ENCODE measurements at regions not wholly inside any gene's neighbourhood (a gene's known extent, or its start where the extent isn't known, plus 50 kb on each side); places are given as distances from the start of the nearest gene placed in this dataset.

DNA sequence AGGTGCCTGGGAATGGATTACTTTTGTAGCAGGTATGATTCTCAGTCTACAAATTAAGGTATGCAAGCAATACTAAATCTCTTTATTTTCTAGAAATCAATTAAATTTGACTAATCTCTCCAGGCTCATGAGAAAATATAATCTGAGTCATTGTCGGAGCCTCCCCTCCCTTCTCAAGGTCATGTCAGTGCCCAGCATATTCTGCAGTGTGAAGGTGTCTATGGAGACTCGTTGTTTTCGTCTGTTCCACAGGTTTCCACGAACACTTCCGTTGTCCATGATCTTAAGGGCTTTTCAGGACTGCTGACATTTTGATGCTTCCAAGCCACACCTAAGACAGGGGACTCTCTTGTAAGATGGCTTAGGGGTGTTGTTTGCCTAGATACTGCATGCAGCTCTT, 56.6 kb upstream of the SCOC start:
- DNase-seq: no peak

DNA sequence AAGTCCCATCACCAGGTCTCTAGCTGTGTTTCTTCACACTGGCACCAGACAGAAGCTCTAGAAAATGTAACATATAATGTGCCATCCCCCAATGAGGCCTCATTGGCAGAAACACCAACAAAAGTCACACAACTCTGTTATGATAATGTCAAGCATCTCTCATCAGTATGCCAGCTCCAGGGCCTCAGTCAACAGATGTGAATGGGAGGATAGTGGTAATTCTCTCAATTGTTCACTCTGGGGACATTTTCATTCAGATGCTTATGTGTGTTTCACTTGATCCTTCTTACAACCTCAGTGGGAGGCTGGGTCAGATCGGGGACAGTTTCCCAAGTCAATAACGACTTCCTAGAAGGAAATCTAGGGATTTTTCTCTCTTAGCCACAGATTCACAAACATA, 57.5 kb upstream of the SCOC start:
- DNase-seq: no peak

DNA sequence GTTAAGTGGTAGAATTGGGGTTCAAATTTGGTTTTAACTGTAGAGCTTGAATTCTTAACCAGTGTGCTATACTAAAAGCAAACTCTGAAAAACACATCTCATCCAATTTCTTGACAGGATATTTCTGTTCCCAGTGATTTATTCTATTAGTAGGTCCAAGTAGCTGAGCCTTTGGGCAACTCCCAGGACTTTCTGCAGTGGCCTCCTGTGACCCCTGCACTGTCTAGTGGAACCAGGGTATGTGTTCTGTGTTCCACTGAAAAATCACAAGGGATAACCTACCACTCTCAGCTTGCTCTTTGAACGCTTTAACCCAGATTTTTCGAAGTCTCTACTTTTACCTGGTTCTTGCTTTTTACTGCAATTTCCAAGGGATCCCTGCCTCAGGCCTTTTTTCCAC, 58.0 kb upstream of the SCOC start:
- no peak for DNase-seq

DNA sequence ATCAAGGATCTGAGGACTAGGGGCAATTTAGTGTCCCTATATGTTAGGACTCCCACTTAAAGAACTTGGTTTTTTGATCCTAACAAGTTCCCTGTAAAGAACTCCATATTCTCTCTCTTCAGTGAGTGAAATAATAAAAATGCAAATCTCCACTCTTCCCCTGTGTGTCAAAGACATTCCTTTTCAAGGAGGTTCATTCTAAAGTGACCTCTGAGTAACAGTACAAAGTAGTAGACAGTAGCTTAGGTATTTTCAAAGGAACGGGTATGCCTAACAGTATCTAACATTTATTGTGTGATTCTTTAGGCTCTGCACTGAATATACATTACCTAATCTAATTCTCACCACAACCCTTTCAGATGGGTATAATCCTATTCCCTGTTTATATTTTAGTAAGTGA, 58.4 kb upstream of the SCOC start:
- DNase-seq: no peak

DNA sequence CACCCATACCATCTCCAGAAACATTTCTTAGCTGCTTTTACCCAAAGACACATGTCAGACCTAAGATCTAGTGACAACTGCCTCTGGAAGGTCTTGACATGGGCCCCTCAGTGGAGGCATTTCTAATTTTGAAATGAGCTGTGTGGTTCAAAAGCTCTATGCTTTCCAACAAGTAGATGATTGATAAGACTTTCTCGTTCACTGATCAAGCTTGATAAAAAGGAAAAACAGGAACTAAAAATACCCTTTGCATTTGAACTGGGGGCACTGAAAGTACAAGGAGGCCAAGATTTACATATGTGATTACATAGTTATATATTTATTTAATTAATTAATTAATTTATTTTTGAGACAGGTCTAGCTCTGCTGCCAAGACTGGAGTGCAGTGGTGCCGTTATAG, 61.3 kb upstream of the SCOC start:
- DNase-seq: no peak

DNA sequence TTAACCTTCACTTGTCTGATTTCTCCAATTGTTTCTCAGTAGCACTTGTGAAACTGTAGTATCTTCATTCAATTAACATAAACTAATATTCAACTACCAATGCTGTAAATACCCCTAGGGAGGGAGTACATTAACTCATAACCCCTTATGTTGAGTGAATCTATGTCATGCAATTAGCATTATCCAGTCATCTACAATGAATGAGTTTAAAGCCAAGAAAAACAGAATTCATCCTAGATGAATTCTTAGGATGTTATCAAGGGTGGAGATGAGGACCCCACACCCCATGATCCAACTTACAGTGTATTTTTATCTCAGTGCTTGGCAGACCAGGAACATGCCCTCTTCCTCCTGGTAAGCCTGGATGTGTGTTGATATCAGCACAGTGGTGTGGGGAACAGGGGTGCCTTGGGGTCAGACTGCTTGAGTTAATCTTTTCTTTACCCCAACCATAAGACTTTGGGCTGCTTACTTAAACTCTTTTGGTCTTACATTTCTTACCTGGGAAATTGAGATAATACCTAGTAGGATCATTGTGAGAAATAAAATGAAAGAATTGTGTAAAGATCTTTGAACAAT, 62.1 kb upstream of the SCOC start:
- no peak for DNase-seq

DNA sequence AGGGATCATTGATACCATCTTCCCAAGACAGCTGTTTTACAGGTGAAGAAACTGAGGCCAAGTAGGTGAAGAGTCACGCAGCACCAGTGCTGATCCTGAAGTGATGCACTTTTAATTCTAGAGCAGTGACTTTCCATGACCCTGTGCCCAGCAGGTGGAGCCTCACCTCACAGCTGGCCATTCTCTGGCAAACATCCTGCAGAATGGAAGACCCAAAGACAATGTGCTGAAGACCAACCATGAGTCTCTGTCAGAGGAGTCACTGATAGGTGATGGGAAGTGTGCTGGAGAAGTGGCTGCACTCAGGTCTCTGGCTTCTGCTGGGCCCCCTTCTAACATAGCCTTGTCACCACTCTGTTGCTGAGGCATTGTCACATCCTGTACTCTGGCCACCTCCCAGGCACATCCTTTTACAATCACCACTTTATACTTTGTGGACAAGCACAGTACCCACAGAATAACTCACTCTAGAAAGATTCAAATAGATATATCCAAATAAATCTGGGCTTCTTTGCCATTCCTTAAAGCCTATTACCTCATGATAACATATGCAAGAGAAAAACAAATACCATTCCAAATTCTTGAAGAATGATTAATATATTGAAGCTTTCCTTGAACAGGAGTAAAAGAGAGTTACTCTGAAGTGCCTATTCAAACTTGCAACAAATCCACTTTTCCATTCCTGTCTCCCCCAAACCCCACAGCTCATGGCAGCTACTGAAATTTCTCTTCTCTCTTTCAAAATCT, 64.1 kb upstream of the SCOC start:
- no peak for DNase-seq

DNA sequence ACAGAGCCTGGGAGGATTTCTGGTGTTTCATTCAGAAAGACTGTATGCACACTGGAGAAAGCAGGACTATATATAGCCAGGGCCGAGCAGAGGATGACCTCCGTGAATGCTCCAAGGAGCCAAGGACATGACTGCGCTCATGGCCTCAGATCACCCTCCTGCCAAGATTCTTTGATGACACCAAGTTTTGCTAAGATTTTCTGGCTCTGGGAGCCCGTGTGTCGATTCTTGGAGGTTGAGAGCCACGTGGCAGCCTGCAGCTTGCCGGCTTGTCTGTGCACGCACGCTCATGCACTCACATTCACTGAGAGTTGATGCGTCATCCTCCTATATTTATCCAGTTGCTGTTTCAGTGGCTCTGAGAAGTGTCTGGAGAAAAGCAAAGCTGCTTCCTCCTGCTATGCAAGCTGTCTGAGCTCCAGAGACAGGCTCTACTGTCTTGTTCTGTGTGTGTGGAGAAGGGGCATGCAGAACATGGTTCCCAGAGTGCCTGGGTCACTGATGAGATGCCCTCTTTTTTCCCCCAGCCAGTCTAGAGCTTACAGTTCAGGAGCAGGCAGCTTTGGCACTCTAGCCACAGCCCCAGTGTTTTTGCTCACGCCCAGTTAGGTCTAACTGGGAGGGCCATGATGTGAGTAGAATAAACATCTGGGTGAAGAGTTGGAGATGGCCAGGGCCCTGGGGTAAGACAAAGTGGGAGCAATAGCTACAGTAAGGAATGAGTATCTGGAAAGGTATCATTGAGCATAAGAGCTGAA, 64.9 kb upstream of the SCOC start:
- DNase-seq: no peak

DNA sequence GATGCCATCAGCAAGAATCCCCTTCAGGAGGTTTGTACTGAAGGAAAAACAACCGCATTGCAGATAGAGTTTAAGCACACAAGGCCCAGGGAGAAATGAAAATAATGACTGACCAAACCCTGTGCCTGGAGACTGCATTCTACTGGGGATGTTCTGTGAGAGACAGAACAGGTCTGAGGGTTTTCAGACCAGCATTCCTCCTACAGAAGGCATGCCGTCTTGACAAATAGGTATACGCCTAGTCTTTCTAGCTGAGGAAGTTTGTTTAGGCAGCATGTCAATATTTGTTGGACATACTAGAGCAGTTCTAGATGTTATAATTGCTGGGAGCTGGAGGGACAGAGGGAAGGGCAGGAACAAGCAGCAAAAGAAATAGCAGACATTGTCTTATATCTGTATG, 68.4 kb upstream of the SCOC start:
- DNase-seq: no peak

DNA sequence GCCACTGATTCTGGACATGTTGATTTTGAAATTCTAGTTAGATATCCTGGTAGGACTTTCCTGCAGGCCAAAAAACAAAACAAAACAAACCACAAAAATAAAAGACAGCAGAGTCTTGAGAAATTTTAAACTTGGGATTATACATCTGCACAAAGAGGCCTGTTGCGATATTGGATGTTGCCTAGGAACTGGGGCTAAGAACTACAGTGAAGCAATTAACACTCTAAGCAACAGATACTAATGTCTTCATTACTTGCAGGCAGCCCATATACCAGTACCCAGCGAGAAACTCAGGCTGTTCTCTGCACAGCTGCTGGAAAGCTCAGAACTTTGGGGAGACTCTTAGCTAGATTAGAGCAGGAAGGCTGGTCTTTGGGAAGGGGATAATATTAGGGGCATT, 69.1 kb upstream of the SCOC start:
- DNase-seq: no peak

DNA sequence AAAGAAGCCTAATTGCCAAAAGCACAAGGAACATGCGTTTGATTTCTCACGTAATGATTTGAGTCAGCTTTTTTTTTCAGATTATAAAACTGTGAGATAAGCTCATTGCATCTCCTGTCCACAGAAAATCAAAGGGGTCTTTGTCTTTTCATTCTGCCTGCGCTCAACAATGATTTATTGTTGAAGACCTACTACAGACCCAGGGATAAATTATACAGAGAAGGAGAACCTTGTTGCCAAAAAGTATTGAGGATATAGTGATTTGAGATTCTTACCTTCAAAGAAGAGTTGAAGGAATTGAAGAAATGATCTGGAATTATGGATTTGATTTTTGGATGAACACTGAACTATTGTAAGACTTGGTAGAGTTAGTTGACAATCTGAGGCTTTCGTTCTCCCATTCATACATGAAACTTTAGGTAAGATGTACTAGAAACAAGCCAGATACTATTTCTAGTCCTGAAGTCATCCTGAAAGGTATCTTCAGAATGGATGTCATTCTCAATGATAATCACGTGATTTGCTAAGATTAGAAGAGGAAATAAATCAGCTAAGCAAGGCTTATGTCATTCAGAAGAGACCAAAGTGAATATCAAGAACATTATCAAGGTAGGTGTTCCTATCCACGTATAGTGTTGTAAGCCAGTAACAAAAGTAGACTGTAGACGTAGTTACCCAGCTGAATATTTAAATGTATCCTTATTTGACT, 71.1 kb upstream of the SCOC start:
- no peak for DNase-seq

DNA sequence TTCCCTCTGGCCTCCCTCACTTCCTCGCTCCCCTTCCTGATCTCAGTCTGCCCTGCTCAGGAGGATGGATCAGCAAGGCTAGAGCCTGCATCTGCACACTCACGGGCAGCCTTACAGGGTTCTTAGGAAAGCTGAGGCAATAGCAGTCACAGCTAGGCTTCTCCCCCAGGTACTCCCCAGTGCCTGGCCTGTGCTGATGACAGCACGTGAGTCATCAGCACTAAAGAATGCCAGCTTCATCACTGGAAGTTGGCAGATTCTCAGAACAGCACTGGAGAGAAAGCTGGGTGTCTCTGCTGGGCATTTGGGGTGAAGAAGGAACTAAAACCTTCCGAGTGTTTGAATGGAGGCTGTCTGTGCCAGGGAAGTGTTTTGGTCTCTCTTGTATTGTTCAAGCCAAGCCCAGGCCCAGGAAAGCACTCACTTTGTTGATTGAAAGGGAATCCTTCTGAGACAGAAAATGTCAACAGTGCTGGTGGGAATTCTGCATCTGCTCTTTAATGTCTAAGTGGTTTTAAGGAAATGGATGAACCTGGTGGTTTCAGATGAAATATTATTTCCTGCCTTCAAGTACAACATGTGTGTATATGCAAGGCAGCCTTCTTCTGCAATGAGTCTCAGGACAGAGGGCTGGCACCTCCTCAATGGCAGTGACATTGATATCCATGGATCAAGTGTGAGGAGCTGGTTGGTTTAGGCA, 73.0 kb upstream of the SCOC start:
- no peak for DNase-seq

DNA sequence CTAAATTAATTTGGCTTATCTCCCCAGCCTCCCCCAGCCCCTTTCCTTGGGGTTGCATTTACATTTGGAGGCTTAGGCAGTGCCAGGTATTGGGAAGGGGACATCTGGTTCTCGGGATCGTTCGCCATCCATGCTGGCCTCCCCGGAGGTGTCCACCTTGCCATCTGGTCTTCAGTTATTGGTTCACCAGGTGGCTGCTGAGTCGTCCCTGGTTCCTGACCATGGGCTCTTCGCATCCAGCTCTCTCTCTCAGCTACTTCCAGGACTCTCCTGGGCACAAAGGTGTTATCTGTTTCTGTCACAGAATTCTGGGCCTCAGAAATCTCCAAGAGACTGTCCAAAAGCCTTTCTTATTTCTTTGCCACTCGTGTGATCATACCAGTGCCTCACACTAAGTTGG, 75.4 kb upstream of the SCOC start:
- no peak for DNase-seq

DNA sequence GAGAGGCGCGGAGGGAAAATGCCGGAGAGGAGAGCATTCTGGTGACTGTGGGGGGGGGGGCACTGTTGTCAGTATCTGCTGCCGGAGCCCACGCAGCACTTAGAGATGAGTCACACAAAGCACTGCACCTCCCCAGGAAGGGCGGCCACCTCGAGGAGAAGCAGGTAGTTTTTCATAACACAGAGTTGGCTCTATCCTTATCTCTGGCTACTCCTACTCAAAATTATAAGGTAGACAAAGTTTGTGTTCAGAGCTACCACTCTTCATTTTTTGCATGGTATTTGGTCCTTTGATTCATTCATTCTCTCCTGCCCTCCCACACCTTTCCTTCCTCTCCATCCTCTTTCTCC, 76.2 kb upstream of the SCOC start:
- DNase-seq: no peak

DNA sequence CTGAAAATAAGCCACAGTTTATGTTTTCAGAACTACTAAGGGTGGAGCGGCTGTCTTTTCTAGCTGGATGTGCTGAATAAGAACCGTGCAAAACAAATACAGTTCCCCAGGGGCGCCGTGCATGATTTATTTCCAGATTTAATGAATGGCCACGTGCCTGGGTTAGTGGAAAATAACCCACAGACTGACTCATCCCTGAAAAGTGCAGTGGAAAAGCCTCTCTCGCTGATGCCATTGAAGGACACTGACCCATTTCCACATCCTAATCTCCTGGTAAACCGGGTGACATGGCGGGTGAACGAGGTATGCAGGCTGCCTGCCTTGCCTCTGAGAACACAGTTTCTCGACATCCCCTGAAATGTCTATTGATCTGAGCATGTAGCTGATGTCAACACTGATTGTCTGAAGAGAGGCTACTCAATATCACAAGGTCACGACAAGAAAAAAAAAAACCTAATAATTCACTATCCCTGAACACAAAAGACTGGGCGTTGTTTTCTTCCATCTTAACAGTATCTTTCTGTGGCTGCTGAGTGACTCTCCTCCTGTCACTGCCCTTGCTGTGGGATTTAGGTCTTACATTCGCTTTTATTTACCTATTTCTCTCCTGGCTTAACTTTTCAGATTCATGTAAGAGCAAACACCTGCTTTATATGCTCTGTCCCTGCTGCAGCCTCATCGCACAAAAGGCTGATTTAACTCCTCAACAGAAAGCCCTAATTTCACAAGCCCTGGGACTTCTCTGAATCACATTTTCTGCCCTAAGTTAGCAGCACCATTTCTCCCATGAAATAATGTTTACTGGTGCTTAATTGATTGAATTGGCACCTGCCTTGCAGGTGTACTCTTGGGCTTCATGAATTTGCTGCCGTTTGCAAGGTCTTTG, 76.9 kb upstream of the SCOC start:
- no peak for DNase-seq

DNA sequence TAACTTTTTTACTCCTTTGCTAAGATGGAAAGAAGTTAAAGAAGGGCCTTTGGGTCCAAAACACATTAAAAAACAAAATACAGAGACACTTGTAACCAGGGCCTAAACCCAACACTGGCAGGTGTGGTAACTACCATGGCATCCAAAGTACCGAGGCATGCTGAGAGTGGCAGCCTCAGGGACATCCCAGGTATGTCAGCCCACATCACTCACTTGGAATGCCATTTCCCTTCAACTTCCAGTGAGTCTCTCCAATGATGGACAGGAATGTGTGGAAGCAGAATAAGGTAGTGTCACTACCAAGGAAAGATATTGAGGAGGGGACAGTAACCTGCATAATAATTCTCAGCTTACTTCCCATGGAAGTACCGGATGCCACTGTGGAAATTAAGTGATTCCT, 79.5 kb upstream of the SCOC start:
- no peak for DNase-seq

DNA sequence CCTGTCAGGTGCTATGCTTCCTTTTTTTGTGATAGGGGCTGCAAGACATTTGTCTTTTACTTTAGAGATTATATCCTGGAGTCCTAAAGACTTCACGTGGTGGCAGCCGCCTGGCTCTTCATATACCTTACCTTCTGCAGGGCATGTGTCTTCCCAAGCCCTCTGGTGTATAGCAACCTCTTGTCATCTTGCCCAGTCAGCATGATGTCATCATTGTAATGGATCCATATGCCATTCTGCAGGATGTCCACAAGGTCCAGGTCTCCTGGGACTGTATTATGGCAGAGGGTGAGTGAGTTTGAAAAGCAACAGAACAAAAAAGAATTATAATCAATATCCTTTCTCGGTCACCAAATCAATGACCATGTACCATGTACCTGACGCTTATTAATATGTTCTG, 82.2 kb upstream of the SCOC start:
- no peak for DNase-seq

DNA sequence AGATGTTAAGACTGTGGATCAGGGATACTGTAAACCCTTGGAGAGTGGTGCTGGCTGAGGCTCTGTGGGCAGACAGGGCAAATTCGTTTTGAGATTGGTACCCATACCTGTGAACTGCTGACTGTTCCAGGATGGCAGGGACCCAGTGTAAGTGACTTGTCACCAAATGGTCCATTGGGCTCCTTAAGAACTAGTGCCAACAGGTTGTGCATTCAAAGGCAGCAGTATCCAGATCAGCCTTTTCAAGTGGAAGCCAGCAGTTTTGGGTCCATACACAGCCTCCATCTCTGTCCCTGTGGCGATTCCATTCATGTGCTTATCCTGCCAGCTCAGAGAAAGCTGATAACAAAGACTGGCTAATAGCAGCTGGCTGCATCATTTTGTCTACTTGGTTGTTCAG, 84.0 kb upstream of the SCOC start:
- no peak for DNase-seq

DNA sequence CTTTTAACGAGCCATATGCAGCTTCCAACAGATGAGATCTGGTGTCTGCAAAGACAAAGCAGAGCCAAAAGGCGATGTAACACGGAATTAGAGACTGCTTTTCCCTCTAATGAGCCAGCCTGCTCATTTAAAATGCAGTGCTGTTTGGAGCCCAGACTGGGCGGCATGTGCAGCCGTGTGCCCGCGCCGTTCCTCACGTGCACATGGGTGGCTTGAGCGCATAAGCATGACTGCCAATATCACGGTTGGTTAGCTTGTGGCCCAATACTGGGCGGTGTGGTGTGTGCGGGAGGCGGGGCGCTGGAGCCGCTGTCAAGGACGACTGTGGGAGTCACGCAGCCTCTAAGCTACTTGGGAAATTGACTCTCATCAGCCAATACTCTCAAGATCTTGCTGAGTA, 87.0 kb upstream of the SCOC start:
- no peak for DNase-seq

DNA sequence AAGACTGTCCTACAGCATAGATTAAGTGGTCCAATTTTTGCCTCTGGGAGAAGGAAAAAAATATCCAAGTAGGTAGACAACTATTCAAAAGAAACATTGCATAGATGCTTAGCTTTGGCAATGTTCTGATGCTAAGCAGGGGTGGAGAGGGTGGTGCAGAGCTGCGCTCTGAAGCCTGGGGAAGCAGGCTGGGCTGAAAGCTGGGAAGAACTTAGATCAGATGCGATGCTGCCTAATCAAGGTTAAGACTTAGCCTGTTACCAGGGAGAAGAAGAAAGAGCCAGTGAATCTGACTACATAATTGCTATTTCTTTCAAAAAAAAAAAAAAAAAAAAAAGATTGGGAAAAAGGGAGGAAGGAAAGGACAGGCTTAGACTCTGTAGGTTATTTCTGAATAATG, 89.0 kb upstream of the SCOC start:
- no peak for DNase-seq

DNA sequence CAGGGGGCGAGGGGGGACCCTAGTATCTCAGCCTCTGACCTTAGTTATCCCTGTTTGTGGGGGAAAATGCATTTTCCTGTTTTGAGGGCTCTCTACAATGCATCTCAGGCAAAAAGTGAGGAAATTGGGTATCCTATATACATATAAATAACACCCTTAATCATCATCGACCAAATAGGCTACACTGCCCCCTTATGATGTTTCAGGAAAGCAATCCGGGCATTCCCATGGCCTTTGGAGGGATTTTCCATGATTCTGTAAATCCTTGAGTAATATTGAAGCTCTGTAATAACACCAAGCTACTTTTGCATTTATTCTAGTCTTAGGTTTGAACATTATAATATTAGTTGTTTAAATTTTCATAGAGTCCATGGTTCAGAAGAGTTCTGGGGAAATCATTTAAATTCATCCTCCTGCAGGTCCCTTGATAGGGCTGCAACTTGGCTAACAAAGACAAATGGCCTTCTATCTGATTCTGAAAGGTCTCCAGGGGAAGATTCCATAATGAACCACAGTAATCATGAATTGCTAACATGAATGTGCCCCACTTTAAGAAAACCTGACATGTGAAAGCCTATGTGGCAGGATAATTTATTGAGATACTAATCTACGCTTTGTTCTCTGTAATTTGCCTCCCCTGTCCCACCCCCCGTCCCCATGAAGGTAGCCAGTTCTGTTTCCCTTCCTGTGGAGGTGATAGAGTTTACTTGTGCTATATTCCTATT, 91.5 kb upstream of the SCOC start:
- DNase-seq: no peak

DNA sequence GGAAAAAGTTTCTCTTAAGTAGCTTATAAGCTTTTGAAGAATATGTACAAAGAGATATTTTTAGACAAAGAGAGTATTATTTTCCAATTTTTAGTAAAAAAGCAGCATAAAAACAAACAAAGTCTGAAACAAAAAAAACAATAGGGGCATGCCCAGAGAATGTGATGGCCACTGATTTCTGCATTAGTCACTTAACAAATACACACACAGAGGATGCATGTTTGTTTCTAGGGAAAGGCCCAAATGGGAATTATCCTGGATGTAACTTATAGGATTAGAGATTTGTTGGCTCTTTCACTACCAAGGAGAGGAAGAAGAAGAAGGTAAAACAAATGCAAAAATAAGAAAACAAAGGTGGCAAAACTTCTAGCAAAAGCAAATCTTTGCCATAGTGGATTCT, 95.9 kb upstream of the SCOC start:
- no peak for DNase-seq
